ENCODE measurements at regions not wholly inside any gene's neighbourhood (a gene's known extent, or its start where the extent isn't known, plus 50 kb on each side); places are given as distances from the start of the nearest gene placed in this dataset.

DNA sequence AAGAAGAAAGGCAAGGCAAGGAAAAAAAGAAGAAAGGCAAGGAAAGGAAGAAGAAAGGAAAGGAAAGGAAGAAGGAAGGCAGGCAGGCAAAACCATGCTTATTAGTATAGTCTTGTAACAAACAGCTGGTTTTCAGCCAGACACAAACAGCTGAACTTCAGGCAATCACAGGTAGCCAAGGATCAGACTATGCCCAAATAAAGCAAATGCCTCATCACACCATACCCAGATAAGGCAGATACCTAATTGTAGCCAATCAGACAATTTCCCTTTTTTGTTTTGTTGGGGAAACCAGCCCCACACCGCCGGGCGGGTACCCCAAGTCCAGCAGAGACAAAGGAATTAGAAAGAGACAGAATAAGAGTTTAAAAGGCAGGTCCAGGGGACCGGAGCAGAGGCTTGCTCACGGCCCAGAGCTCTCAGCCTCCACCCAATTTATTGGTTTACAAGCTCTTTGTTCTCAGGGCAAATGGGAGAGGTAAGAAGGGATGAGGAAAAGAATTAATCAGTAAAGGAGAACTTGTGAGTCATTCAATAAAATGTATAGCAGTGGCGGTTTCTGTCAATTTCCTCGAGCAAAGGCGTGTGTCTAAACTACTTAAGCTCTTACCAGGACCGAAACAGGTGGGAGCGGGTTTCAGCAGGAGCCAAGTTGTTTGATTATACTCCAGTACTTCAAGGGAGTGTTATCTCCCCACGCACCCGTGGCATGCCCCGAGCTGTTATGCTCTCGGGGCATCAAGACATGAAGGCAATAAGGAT, 886.8 kb downstream of the KCNT2 start:
- Histone ChIP-seq H3K4me1 (ENCODE audit: control insufficient read depth, insufficient read depth, low read length) (no peaks in the 10 kb centered on the region; the same call in 1 of the 2 replicates), H3K27me3 (ENCODE audit: control insufficient read depth, insufficient read depth, low read length) (no peaks in the 10 kb centered on the region), H3K27ac (ENCODE audit: low read length) (no peak overlapping the region), H3K9me3 (ENCODE audit: control insufficient read depth, insufficient read depth, low read length) (no peaks in the 10 kb centered on the region), H3K4me3 (ENCODE audit: low read length) (no peak overlapping the region), H3K36me3 (ENCODE audit: control insufficient read depth, insufficient read depth, low read length) (no peaks in the 10 kb centered on the region)
- WGBS (ENCODE audit: insufficient coverage, insufficient read length) = no CpG with 5 or more reads among the region's 14 CpGs
- no peak for DNase-seq (ENCODE audit: low read depth, low spot score)

GRCh38 chr1:195717651-195718050, 890.6 kb downstream of the KCNT2 start:
- Histone ChIP-seq H3K4me3 (ENCODE audit: low read length) (no peak overlapping the region), H3K27me3 (ENCODE audit: control insufficient read depth, insufficient read depth, low read length) (no peaks in the 10 kb centered on the region), H3K4me1 (ENCODE audit: control insufficient read depth, insufficient read depth, low read length) (no peaks in the 10 kb centered on the region; the same call in 1 of the 2 replicates), H3K36me3 (ENCODE audit: control insufficient read depth, insufficient read depth, low read length) (no peaks in the 10 kb centered on the region), H3K9me3 (ENCODE audit: control insufficient read depth, insufficient read depth, low read length) (no peaks in the 10 kb centered on the region), H3K27ac (ENCODE audit: low read length) (no peak overlapping the region)
- no CpG with 5 or more reads among the region's 3 CpGs for WGBS (ENCODE audit: insufficient coverage, insufficient read length)
- no peak for DNase-seq (ENCODE audit: low read depth, low spot score)

GRCh38 chr1:195715652-195716051, 892.6 kb downstream of the KCNT2 start:
- WGBS (ENCODE audit: insufficient coverage, insufficient read length) = no CpG with 5 or more reads among the region's 2 CpGs
- Histone ChIP-seq H3K36me3 (ENCODE audit: control insufficient read depth, insufficient read depth, low read length) (no peaks in the 10 kb centered on the region), H3K4me1 (ENCODE audit: control insufficient read depth, insufficient read depth, low read length) (no peaks in the 10 kb centered on the region; the same call in 1 of the 2 replicates), H3K4me3 (ENCODE audit: low read length) (no peak overlapping the region), H3K9me3 (ENCODE audit: control insufficient read depth, insufficient read depth, low read length) (no peaks in the 10 kb centered on the region), H3K27ac (ENCODE audit: low read length) (no peak overlapping the region), H3K27me3 (ENCODE audit: control insufficient read depth, insufficient read depth, low read length) (no peaks in the 10 kb centered on the region)
- DNase-seq (ENCODE audit: low read depth, low spot score) = no peak

GRCh38 chr1:195714248-195714647, 894.0 kb downstream of the KCNT2 start:
- no peaks in the 10 kb centered on the region for H3K27me3 ChIP-seq (ENCODE audit: control insufficient read depth, insufficient read depth, low read length)
- H3K27ac ChIP-seq (ENCODE audit: low read length) = no peak overlapping the region
- H3K4me1 ChIP-seq (ENCODE audit: control insufficient read depth, insufficient read depth, low read length) = no peaks in the 10 kb centered on the region; the same call in 1 of the 2 replicates
- H3K9me3 ChIP-seq (ENCODE audit: control insufficient read depth, insufficient read depth, low read length) = no peaks in the 10 kb centered on the region
- no peaks in the 10 kb centered on the region for H3K36me3 ChIP-seq (ENCODE audit: control insufficient read depth, insufficient read depth, low read length)
- no CpG with 5 or more reads among the region's 1 CpG for WGBS (ENCODE audit: insufficient coverage, insufficient read length)
- DNase-seq (ENCODE audit: low read depth, low spot score) = no peak
- H3K4me3 ChIP-seq (ENCODE audit: low read length) = no peak overlapping the region

- no peak overlapping the region for H3K27ac ChIP-seq (ENCODE audit: low read length)
- DNase-seq (ENCODE audit: low read depth, low spot score) = no peak
- WGBS (ENCODE audit: insufficient coverage, insufficient read length) = no CpG with 5 or more reads among the region's 3 CpGs
These were observed 898.4 kb downstream of the KCNT2 start for GRCh38 chr1:195709821-195710220.

DNA sequence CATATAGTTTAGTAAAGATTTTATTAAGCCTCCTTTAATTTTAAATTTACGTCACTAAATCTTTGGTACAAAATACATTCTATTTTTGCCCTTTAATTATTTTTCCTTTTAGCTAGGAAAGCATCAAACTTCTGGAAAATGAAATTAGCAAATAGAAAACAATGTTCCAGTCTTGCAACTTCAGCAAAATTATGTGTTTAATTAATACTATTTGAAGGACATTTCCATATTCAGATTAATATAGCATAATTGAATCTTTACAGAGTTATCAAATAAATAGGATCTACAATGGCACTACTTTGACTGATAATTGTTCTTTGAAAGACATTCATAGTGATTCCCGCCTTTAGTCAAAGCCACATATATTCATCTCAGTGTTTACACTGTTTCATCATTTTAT, 904.2 kb downstream of the KCNT2 start:
- no peaks in the 10 kb centered on the region for H3K9me3 ChIP-seq (ENCODE audit: control insufficient read depth, insufficient read depth, low read length)
- H3K36me3 ChIP-seq (ENCODE audit: control insufficient read depth, insufficient read depth, low read length) = no peaks in the 10 kb centered on the region
- no CpG with 5 or more reads among the region's 2 CpGs for WGBS (ENCODE audit: insufficient coverage, insufficient read length)
- no peaks in the 10 kb centered on the region for H3K27me3 ChIP-seq (ENCODE audit: control insufficient read depth, insufficient read depth, low read length)
- no peak overlapping the region for H3K4me3 ChIP-seq (ENCODE audit: low read length)
- DNase-seq (ENCODE audit: low read depth, low spot score) = no peak
- no peaks in the 10 kb centered on the region for H3K4me1 ChIP-seq (ENCODE audit: control insufficient read depth, insufficient read depth, low read length)
- no peak overlapping the region for H3K27ac ChIP-seq (ENCODE audit: low read length)

More at GRCh38 chr1:195709821-195710220, 898.4 kb downstream of the KCNT2 start:
- Histone ChIP-seq H3K36me3 (ENCODE audit: control insufficient read depth, insufficient read depth, low read length) (no peaks in the 10 kb centered on the region), H3K27me3 (ENCODE audit: control insufficient read depth, insufficient read depth, low read length) (no peaks in the 10 kb centered on the region), H3K4me3 (ENCODE audit: low read length) (no peak overlapping the region), H3K9me3 (ENCODE audit: control insufficient read depth, insufficient read depth, low read length) (no peaks in the 10 kb centered on the region), H3K4me1 (ENCODE audit: control insufficient read depth, insufficient read depth, low read length) (no peaks in the 10 kb centered on the region)

DNA sequence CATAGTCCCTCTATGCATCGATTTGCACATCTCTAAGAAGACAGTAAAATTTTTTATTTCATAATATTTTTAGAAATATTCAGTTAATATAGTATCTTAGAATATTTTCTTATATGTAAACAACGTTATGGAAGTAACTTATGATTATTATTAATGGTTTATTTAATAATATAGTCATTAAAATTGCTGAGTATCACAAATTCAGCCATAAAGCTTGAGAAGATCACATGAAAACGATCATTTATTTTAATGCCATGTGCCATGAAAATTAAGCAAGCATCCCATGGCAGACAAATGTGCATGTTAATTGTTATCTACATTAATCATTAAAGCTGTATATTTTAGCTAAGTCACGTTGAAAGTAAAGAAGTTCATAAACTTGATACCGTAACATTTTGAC, 907.1 kb downstream of the KCNT2 start:
- H3K4me1 ChIP-seq (ENCODE audit: control insufficient read depth, insufficient read depth, low read length) = no peaks in the 10 kb centered on the region
- no CpG with 5 or more reads among the region's 5 CpGs for WGBS (ENCODE audit: insufficient coverage, insufficient read length)

DNA sequence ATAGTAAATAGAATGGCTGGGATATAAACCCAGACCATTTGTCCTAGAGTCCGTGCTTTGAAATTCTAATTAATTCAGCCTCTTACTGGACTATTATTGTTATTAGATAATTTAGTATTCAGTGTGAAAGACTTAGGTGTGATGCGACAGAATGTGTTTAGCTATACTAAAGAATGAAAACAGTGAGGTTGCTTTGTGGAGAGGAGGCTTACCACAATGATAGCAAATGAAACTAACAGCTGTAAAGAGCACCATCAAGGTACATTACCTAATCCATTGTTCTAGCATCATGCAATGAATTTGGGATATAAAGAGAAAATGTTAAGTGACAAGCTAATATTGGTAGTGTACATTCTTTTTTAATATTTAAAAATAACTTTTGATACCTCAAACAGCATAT, 911.1 kb downstream of the KCNT2 start:
- no CpG with 5 or more reads among the region's 2 CpGs for WGBS (ENCODE audit: insufficient coverage, insufficient read length)
- Histone ChIP-seq H3K4me3 (ENCODE audit: low read length) (no peak overlapping the region), H3K4me1 (ENCODE audit: control insufficient read depth, insufficient read depth, low read length) (no peaks in the 10 kb centered on the region), H3K27ac (ENCODE audit: low read length) (no peak overlapping the region), H3K36me3 (ENCODE audit: control insufficient read depth, insufficient read depth, low read length) (no peaks in the 10 kb centered on the region), H3K27me3 (ENCODE audit: control insufficient read depth, insufficient read depth, low read length) (no peaks in the 10 kb centered on the region), H3K9me3 (ENCODE audit: control insufficient read depth, insufficient read depth, low read length) (no peaks in the 10 kb centered on the region)
- DNase-seq (ENCODE audit: low read depth, low spot score) = no peak

More for the DNA sequence above, 907.1 kb downstream of the KCNT2 start:
- Histone ChIP-seq H3K4me3 (ENCODE audit: low read length) (no peak overlapping the region), H3K9me3 (ENCODE audit: control insufficient read depth, insufficient read depth, low read length) (no peaks in the 10 kb centered on the region), H3K27ac (ENCODE audit: low read length) (no peak overlapping the region), H3K36me3 (ENCODE audit: control insufficient read depth, insufficient read depth, low read length) (no peaks in the 10 kb centered on the region), H3K27me3 (ENCODE audit: control insufficient read depth, insufficient read depth, low read length) (no peaks in the 10 kb centered on the region)
- DNase-seq (ENCODE audit: low read depth, low spot score) = no peak

DNA sequence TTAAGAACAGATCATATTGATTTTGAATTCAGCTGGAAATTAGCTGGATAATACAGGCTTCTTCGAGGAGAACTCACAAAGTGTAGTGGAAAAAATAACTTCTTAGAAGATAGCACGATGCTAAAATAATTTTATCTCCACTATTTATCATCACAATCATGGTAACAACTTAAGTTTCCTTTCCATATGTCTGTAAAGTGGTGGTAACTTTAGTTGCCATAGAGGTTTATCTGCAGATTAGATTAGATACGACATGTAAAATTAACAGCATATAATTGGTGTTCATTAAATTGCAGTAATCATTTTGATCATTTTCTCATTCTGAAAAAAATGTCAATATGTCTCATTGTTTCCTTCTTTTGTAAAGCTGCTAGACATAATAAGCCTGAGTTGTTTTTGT, 921.5 kb downstream of the KCNT2 start:
- DNase-seq (ENCODE audit: low read depth, low spot score) = no peak
- Histone ChIP-seq H3K27me3 (ENCODE audit: control insufficient read depth, insufficient read depth, low read length) (no peaks in the 10 kb centered on the region), H3K36me3 (ENCODE audit: control insufficient read depth, insufficient read depth, low read length) (no peaks in the 10 kb centered on the region), H3K4me3 (ENCODE audit: low read length) (no peak overlapping the region), H3K27ac (ENCODE audit: low read length) (no peak overlapping the region), H3K9me3 (ENCODE audit: control insufficient read depth, insufficient read depth, low read length) (no peaks in the 10 kb centered on the region), H3K4me1 (ENCODE audit: control insufficient read depth, insufficient read depth, low read length) (no peaks in the 10 kb centered on the region)
- WGBS (ENCODE audit: insufficient coverage, insufficient read length) = no CpG with 5 or more reads among the region's 3 CpGs

- Histone ChIP-seq H3K27me3 (ENCODE audit: control insufficient read depth, insufficient read depth, low read length) (no peaks in the 10 kb centered on the region), H3K27ac (ENCODE audit: low read length) (no peak overlapping the region), H3K4me3 (ENCODE audit: low read length) (no peak overlapping the region), H3K4me1 (ENCODE audit: control insufficient read depth, insufficient read depth, low read length) (no peaks in the 10 kb centered on the region), H3K36me3 (ENCODE audit: control insufficient read depth, insufficient read depth, low read length) (no peaks in the 10 kb centered on the region), H3K9me3 (ENCODE audit: control insufficient read depth, insufficient read depth, low read length) (no peaks in the 10 kb centered on the region; the same call in 1 of the 2 replicates)
- no CpG with 5 or more reads among the region's 1 CpG for WGBS (ENCODE audit: insufficient coverage, insufficient read length)
- DNase-seq (ENCODE audit: low read depth, low spot score) = no peak
These were observed 943.6 kb downstream of the KCNT2 start for GRCh38 chr1:195664628-195665027.

All from iPS DF 6.9 (cell line).